ENCODE measurements at regions not wholly inside any gene's neighbourhood (a gene's known extent, or its start where the extent isn't known, plus 50 kb on each side); places are given as distances from the start of the nearest gene placed in this dataset.

DNA sequence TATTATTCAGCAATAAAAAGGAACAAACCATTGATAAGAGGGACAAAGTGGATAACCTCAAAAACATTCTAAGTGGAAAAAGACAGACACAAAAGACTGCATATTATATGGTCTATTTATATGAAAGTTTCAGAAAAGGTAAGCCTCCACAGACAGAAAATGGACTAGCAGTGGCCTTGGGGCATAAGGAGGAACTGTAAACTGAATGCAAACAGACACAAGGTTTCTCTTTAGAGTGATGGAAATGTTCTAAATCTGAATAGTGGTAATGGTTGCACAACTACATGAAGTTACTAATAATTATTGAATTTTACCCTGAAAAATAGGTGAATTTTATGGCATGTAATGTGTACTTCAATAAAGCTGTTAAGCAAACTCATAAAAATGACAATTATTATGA is 286.3 kb upstream of the PAPPA start:
- Histone ChIP-seq H3K4me3 (ENCODE audit: low read depth, low read length) (no peak overlapping the region), H3K9me3 (ENCODE audit: severe bottlenecking) (no peaks in the 10 kb centered on the region), H3K27ac (no peak overlapping the region), H3K27me3 (ENCODE audit: insufficient read depth, low read depth, severe bottlenecking) (no peaks in the 10 kb centered on the region), H3K36me3 (no peaks in the 10 kb centered on the region)
- no peak for DNase-seq
- no peak for TF ChIP-seq CTCF (IDR thresholded peaks at IDR 0.05; ENCODE audit: low read depth, low read length)

GRCh38 chr9:115877852-115878438 is 275.6 kb upstream of the PAPPA start:
- Histone ChIP-seq H3K27me3 (ENCODE audit: insufficient read depth, low read depth, severe bottlenecking) (no peaks in the 10 kb centered on the region), H3K36me3 (no peaks in the 10 kb centered on the region), H3K4me3 (ENCODE audit: low read depth, low read length) (no peak overlapping the region), H3K27ac (no peak overlapping the region), H3K9me3 (ENCODE audit: severe bottlenecking) (peaks cover 5% of the 10 kb centered on the region)
- no peak for DNase-seq
- no peak for TF ChIP-seq CTCF (IDR thresholded peaks at IDR 0.05; ENCODE audit: low read depth, low read length)

DNA sequence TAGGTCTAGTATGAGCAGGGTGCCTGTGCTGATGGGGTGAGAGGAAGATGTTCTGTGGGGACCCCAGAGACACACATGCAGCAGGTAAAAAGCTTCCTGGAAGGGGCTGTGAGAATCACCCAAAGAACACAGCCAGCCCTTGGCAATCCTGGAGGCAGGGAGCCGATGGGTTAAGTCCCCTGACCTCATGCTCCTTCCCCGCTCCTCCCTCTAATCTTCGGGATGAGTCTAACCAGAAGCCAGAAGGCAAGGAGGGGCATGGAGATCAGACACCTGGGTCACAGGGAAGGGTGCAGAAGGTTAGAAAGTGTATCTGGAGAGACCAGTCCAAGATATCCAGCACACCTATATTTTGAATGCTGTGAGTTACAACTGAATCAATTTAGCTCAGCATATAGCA is 274.1 kb upstream of the PAPPA start:
- Histone ChIP-seq H3K4me3 (ENCODE audit: low read depth, low read length) (no peak overlapping the region), H3K36me3 (no peaks in the 10 kb centered on the region), H3K9me3 (ENCODE audit: severe bottlenecking) (peaks cover 3% of the 10 kb centered on the region), H3K27ac (no peak overlapping the region), H3K27me3 (ENCODE audit: insufficient read depth, low read depth, severe bottlenecking) (no peaks in the 10 kb centered on the region)
- DNase-seq = peak; percentile 79
- TF ChIP-seq CTCF (IDR thresholded peaks at IDR 0.05; ENCODE audit: low read depth, low read length) = no peak

- Histone ChIP-seq H3K27ac (peak overlapping the region; percentile 11), H3K36me3 (no peaks in the 10 kb centered on the region), H3K27me3 (ENCODE audit: insufficient read depth, low read depth, severe bottlenecking) (no peaks in the 10 kb centered on the region), H3K9me3 (ENCODE audit: severe bottlenecking) (no peaks in the 10 kb centered on the region), H3K4me3 (ENCODE audit: low read depth, low read length) (no peak overlapping the region)
- no peak for TF ChIP-seq CTCF (IDR thresholded peaks at IDR 0.05; ENCODE audit: low read depth, low read length)
- no peak for DNase-seq
Measured at GRCh38 chr9:115880221-115880885, 273.2 kb upstream of the PAPPA start.

- no peak overlapping the region for H3K27ac ChIP-seq
- no peaks in the 10 kb centered on the region for H3K36me3 ChIP-seq
- H3K9me3 ChIP-seq (ENCODE audit: severe bottlenecking) = no peaks in the 10 kb centered on the region
- no peak for DNase-seq
- TF ChIP-seq CTCF (IDR thresholded peaks at IDR 0.05; ENCODE audit: low read depth, low read length) = no peak
- no peaks in the 10 kb centered on the region for H3K27me3 ChIP-seq (ENCODE audit: insufficient read depth, low read depth, severe bottlenecking)
- H3K4me3 ChIP-seq (ENCODE audit: low read depth, low read length) = no peak overlapping the region
Measured at GRCh38 chr9:115882911-115883310, 270.7 kb upstream of the PAPPA start.

Data from WERI-Rb-1 (cell line).